ENCODE measurements at regions not wholly inside any gene's neighbourhood (a gene's known extent, or its start where the extent isn't known, plus 50 kb on each side); places are given as distances from the start of the nearest gene placed in this dataset.
A peak's percentile ranks its signal among the peaks of the same experiment; 100 is the strongest.
"Not testable (repeated sequence)": the region's sequence is repeated elsewhere in the genome, so short reads cannot be mapped to it uniquely, and the experiment has no call there.

- not testable (repeated sequence) for H3K27ac ChIP-seq, H3K4me3 ChIP-seq
Observed at GRCh38 chr10:3560628-3561027, 224.4 kb downstream of the KLF6 start.

DNA sequence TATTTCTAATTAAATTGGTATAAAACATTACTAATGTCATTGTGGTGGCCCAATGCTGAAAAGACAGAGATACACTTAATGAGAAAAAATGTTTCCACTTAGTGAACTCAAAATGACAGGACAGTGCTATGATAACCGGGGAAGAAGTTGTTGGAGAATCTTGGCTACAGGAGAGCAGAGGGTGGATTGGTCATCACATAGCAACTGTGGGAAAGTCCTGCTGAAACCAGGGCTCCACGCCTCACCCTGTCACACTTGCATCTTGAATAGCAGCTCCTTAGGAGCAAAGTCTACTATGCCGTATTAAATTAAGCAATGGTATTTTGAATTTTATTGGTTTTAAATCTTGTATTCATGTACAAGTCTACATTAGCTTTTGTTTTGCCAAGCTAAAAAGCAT lies 225.5 kb downstream of the KLF6 start:
- Histone ChIP-seq H3K27ac (no peak overlapping the region), H3K4me3 (no peak overlapping the region)

GRCh38 chr10:3559011-3559410 lies 226.0 kb downstream of the KLF6 start:
- H3K4me3 ChIP-seq: no peak overlapping the region
- no peak overlapping the region for H3K27ac ChIP-seq

DNA sequence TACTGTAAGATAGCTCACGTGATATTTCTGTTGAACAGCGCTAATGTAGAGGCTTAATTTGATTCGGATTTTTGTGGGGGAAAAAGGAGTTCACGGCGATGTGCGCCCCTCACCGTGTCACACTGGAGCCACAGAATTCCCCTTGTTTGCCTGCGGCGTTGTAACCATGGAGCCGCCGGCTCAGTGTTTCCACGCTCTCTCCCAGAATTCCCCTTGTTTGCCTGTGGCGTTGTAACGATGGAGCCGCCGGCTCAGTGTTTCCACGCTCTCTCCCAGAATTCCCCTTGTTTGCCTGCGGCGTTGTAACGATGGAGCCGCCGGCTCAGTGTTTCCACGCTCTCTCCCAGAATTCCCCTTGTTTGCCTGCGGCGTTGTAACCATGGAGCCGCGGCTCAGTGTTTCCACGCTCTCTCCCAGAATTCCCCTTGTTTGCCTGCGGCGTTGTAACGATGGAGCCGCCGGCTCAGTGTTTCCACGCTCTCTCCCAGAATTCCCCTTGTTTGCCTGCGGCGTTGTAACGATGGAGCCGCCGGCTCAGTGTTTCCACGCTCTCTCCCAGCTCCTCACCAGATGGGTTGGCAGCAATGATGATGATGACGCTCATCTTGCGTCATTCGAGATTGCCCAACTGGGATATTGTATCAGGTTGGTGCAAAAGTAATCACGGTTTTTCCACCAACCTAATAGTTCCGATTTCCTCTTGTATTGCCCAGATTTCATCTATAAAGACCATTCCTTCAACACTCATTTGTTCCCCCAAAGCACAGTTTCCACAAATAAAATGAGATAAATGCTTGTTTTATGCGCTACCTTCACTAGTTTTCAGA lies 228.6 kb downstream of the KLF6 start:
- Histone ChIP-seq H3K4me3 (peak overlapping the region in 1 of 7 experiments; percentile 8), H3K27ac (peak overlapping the region in 2 of 21 experiments; percentile 27 to 39)

- Histone ChIP-seq H3K4me3 (no peak overlapping the region), H3K27ac (peak overlapping the region in 2 of 21 experiments; percentile 15 to 50)
Observed at GRCh38 chr10:3554121-3554522, 230.9 kb downstream of the KLF6 start.

- Histone ChIP-seq H3K27ac (no peak overlapping the region), H3K4me3 (no peak overlapping the region)
Observed at GRCh38 chr10:3552281-3552680, 232.7 kb downstream of the KLF6 start.

DNA sequence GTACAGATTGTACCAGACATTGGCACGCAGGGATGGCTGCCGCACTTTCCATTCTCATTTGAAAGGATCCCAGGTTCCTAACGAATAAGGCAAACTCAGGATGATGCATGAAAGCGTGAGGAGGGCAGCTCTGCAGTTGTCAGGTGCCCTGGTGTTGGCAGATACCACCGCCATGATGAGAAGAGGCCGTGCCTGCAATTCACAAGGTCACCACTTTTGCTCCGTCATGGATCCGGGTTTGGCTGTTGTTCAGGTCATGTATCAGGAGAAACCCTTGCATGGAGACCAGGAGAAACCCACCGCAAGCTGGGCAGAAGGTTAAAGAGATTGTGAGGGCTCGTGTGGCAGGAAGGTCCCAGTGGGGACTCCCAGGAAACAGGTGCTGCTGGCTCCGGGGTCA lies 233.2 kb downstream of the KLF6 start:
- no peak overlapping the region for H3K27ac ChIP-seq
- no peak overlapping the region for H3K4me3 ChIP-seq

GRCh38 chr10:3549118-3549517 lies 235.9 kb downstream of the KLF6 start:
- no peak overlapping the region for H3K27ac ChIP-seq
- no peak overlapping the region for H3K4me3 ChIP-seq

DNA sequence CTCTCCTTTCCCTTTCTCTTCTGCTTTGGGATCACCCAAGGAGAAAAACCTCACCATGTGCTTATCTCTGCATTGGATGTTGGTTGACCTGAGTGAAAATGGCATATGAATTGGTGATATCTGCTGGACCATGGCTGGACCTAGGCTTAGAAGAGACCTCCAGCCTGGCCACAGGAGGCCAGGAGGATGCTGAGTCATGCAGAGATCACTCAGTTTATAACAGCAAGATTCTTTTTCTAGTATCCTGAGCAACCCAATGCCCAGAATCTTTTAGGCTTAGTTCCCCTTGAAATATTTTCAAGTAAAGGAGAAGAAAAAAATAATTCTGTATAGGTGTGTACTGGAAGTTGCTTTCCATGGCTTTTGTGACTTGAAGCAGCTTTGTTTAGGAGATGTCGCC lies 236.3 kb downstream of the KLF6 start:
- no peak overlapping the region for H3K27ac ChIP-seq
- no peak overlapping the region for H3K4me3 ChIP-seq

GRCh38 chr10:3548076-3548475 lies 236.9 kb downstream of the KLF6 start:
- H3K27ac ChIP-seq: no peak overlapping the region
- no peak overlapping the region for H3K4me3 ChIP-seq

GRCh38 chr10:3544561-3544960 lies 240.4 kb downstream of the KLF6 start:
- Histone ChIP-seq H3K4me3 (no peak overlapping the region), H3K27ac (no peak overlapping the region)

GRCh38 chr10:3542185-3542611 lies 242.8 kb downstream of the KLF6 start:
- Histone ChIP-seq H3K4me3 (no peak overlapping the region), H3K27ac (peak overlapping the region in 17 of 21 experiments; percentile 18 to 88 (median 51))

- Histone ChIP-seq H3K4me3 (no peak overlapping the region), H3K27ac (peak overlapping the region in 19 of 21 experiments; percentile 5 to 88 (median 70))
Observed at GRCh38 chr10:3539696-3540383, 245.2 kb downstream of the KLF6 start.

DNA sequence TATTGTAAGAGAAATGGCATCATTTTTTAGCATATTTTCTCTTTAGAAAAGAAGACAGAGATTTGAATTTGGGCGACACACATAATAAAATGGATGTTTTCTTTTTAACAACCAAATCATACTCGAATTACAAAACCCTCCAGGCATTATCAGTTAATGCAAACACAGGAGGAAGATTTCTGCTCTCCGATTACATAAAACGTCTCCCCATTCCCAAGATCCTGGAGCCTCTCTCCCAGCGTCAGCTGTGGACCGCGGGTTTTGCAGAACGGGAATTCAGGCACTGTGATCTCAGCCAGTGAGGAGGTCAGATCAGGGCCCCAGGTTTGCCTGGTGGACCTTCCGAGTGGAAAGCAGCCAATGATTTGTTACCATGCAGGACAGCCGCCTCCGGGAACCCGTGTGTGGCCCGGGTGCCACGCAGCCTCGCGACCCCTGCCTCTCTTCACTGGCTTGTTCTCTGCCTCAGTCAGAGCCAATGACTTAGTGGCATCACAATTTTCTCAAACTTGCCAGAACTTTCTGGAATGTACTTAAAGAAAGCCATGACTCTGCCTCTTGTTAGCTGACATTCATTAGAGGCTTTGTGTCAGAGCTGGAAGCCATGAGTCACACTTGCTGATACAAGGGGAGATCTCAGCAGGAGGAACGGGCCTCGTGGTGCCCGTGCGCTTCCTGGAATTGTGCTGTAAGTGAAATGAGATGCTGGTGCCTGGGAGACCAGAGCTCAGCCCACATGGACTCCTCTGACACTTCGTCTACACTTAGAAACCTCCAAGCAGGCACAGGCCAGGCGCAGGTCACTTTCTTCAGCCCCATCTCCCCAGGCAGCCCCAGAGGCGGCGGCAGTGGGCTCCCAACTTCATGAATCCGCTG lies 246.1 kb downstream of the KLF6 start:
- peak overlapping the region in 20 of 21 experiments; percentile 5 to 88 (median 71) for H3K27ac ChIP-seq
- no peak overlapping the region for H3K4me3 ChIP-seq

- H3K27ac ChIP-seq: peak overlapping the region in 15 of 21 experiments; percentile 2 to 88 (median 76)
- no peak overlapping the region for H3K4me3 ChIP-seq
Observed at GRCh38 chr10:3538291-3538655, 246.7 kb downstream of the KLF6 start.

- peak overlapping the region in 3 of 21 experiments; percentile 77 to 88 (median 82) for H3K27ac ChIP-seq
- H3K4me3 ChIP-seq: no peak overlapping the region
Observed at GRCh38 chr10:3537518-3537917, 247.5 kb downstream of the KLF6 start.

DNA sequence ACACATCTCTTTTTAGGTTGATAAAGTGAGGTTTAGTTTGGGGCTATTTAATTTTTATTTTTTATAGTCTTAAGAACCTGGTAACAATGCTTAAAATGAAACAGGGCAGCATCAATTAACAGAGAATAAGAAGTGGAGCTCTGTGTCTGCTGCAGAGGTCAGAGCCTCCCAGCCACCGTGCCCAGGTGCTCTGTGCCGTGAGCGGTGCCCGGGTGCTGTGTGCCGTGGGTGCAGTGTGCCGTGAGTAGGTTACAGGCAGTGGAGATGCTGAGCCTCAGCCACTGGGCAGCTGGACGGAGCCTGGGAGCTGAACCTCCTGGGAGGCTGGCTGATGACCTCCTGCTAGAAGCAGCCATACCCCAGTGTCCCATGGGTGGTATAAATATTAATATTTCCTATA lies 250.0 kb downstream of the KLF6 start:
- Histone ChIP-seq H3K4me3 (no peak overlapping the region), H3K27ac (no peak overlapping the region)

DNA sequence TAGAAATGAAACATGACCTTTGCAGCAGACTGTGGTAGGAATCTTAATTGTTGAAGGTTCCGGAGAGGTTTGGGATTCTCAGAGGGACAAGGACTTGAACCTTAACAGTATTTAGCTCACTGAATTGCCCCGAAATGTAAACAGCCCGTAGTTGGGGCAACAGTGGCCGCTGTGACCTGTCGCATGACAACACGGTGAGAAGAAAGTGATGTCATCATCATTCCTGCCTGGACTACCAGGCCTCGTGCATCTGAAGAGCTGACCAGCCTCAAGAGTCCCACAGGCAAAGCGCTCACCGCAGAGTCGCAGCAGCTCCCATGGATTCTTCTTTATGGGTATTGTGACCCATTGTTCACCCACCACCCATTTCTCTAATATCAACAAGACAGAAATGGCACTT lies 250.6 kb downstream of the KLF6 start:
- no peak overlapping the region for H3K27ac ChIP-seq
- no peak overlapping the region for H3K4me3 ChIP-seq

DNA sequence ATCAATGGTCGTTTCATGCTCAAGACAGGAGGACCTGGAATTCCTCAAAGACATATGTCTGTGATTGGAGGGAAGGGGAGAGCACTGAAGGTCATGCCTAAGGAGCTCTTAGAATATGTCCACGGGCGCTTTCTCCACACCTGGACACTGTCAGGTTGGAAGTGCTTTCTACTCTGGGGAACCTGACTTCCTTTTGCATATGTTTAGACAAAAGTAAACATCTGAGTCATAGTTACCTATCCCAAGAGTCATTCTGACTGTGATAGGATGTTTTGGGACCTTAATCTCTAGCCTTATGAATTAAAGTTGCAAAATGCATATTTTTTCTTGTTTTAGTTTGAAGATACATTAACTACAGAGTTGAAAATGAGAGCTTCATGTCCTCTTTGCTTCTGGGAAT lies 251.7 kb downstream of the KLF6 start:
- H3K27ac ChIP-seq: peak overlapping the region in 4 of 21 experiments; percentile 6 to 37 (median 28)
- no peak overlapping the region for H3K4me3 ChIP-seq

- Histone ChIP-seq H3K4me3 (no peak overlapping the region), H3K27ac (peak overlapping the region in 4 of 21 experiments; percentile 6 to 37 (median 28))
Observed at GRCh38 chr10:3532644-3533043, 252.4 kb downstream of the KLF6 start.

Measured in skin epidermis (tissue), 12 donors.